ENCODE measurements at regions not wholly inside any gene's neighbourhood (a gene's known extent, or its start where the extent isn't known, plus 50 kb on each side); places are given as distances from the start of the nearest gene placed in this dataset.
"Not testable (repeated sequence)": the region's sequence is repeated elsewhere in the genome, so short reads cannot be mapped to it uniquely, and the experiment has no call there.

DNA sequence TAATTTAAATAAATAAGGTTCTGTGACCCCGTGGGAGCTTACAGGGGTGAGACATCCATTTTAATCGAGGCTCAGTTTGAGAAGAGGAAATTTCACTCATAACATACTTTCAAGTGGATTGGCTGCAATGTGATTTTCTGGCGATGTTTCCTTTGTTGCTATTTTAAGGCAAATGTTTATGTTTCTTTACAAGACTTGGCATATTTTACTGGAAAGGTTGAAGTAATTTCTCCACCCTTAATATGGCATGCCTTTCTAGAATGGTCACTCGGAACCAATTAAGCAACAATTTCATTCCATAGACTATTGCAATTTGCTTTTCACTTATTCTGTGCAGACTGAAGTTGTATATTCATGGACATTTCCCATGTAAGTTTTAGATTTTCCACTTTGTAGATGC lies 438.0 kb upstream of the WWC1 start:
- Histone ChIP-seq H3K79me2 (no peaks in the 10 kb centered on the region), H3K27me3 (no peaks in the 10 kb centered on the region), H3K4me1 (ENCODE audit: insufficient read depth) (peaks cover 4% of the 10 kb centered on the region), H3K4me3 (no peak overlapping the region), H3K36me3 (replicated peaks; ENCODE audit: insufficient read depth, low read depth) (no peaks in the 10 kb centered on the region), H3K9me2 (replicated peaks; ENCODE audit: insufficient read depth) (no peaks in the 10 kb centered on the region), H2AFZ (no peak overlapping the region), H3K9me3 (ENCODE audit: low read depth) (no peaks in the 10 kb centered on the region), H4K20me1 (ENCODE audit: insufficient read depth, poor library complexity, severe bottlenecking) (no peaks in the 10 kb centered on the region), H3K4me2 (no peak overlapping the region), H3K27ac (no peak overlapping the region)
- TF ChIP-seq EZH2phosphoT487 (IDR thresholded peaks at IDR 0.05; ENCODE audit: low read depth, severe bottlenecking, unreplicated experiment) (no peak), EZH2 (IDR thresholded peaks at IDR 0.05; ENCODE audit: borderline replicate concordance) (no peak)
- TF ChIP-seq, protein P1, sequence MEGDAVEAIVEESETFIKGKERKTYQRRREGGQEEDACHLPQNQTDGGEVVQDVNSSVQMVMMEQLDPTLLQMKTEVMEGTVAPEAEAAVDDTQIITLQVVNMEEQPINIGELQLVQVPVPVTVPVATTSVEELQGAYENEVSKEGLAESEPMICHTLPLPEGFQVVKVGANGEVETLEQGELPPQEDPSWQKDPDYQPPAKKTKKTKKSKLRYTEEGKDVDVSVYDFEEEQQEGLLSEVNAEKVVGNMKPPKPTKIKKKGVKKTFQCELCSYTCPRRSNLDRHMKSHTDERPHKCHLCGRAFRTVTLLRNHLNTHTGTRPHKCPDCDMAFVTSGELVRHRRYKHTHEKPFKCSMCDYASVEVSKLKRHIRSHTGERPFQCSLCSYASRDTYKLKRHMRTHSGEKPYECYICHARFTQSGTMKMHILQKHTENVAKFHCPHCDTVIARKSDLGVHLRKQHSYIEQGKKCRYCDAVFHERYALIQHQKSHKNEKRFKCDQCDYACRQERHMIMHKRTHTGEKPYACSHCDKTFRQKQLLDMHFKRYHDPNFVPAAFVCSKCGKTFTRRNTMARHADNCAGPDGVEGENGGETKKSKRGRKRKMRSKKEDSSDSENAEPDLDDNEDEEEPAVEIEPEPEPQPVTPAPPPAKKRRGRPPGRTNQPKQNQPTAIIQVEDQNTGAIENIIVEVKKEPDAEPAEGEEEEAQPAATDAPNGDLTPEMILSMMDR (IDR thresholded peaks at IDR 0.05; ENCODE audit: poor library complexity): no peak
- no peak for DNase-seq (ENCODE audit: low spot score)
- WGBS (ENCODE audit: low lambda C conversion rate, missing lambda C conversion rate): 54% methylated on average over 4 of the region's 4 CpGs

DNA sequence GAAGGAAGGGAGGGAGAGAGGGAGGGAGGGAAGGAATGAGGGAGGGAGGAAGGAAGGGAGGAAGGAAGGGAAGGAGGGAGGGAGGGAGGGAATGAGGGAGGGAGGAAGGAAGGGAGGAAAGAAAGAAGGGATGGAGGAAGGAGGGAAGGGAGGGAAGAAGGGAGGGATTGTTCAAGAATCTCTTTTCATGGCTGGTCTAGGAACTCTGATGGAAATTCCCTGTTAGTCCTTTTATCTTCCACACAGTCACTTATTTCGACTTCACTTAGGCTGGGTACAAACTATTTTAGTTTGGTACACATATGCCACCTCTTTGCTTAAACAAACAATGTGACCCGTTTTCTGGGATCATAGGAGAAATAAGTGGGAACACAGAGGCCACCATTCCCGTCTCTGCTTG lies 435.6 kb upstream of the WWC1 start:
- TF ChIP-seq EZH2phosphoT487 (IDR thresholded peaks at IDR 0.05; ENCODE audit: low read depth, severe bottlenecking, unreplicated experiment) (no peak), EZH2 (IDR thresholded peaks at IDR 0.05; ENCODE audit: borderline replicate concordance) (no peak)
- TF ChIP-seq, protein P1 (IDR thresholded peaks at IDR 0.05; ENCODE audit: poor library complexity): no peak
- H3K4me2 ChIP-seq: no peak overlapping the region
- no peak overlapping the region for H3K27ac ChIP-seq
- no peaks in the 10 kb centered on the region for H3K36me3 ChIP-seq (replicated peaks; ENCODE audit: insufficient read depth, low read depth)
- H3K27me3 ChIP-seq: no peaks in the 10 kb centered on the region
- no peaks in the 10 kb centered on the region for H3K4me1 ChIP-seq (ENCODE audit: insufficient read depth)
- 54% methylated on average over 3 of the region's 3 CpGs for WGBS (ENCODE audit: low lambda C conversion rate, missing lambda C conversion rate)
- no peak for DNase-seq (ENCODE audit: low spot score)
- H3K79me2 ChIP-seq: no peaks in the 10 kb centered on the region
- H2AFZ ChIP-seq: no peak overlapping the region
- no peak overlapping the region for H3K4me3 ChIP-seq
- no peaks in the 10 kb centered on the region for H3K9me2 ChIP-seq (replicated peaks; ENCODE audit: insufficient read depth)
- no peaks in the 10 kb centered on the region for H3K9me3 ChIP-seq (ENCODE audit: low read depth)
- H4K20me1 ChIP-seq (ENCODE audit: insufficient read depth, poor library complexity, severe bottlenecking): no peaks in the 10 kb centered on the region

DNA sequence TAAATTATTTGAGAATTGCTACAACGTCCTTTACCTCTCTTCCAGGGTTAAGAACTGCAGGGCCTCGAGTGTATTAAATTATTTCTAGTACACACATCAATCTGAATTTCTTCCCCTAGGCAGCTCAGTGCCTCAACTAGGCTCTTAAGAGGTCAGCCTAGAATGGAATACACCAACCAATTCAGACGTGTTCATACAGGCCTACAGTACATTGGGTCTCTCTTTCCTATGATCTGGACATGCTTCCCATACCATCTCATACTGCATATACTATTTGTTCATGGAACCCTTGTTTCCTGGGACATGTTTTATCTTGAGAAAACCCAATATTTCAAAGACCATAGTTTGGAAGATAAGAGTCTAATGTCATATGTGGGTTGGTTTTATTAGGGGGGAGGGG lies 434.1 kb upstream of the WWC1 start:
- Histone ChIP-seq H3K9me3 (ENCODE audit: low read depth) (no peaks in the 10 kb centered on the region), H4K20me1 (ENCODE audit: insufficient read depth, poor library complexity, severe bottlenecking) (no peaks in the 10 kb centered on the region), H3K79me2 (no peaks in the 10 kb centered on the region), H3K4me2 (no peak overlapping the region), H2AFZ (no peak overlapping the region), H3K27me3 (no peaks in the 10 kb centered on the region), H3K27ac (no peak overlapping the region), H3K36me3 (replicated peaks; ENCODE audit: insufficient read depth, low read depth) (no peaks in the 10 kb centered on the region), H3K4me3 (no peak overlapping the region), H3K9me2 (replicated peaks; ENCODE audit: insufficient read depth) (no peaks in the 10 kb centered on the region), H3K4me1 (ENCODE audit: insufficient read depth) (no peaks in the 10 kb centered on the region)
- 72% methylated on average over 3 of the region's 3 CpGs for WGBS (ENCODE audit: low lambda C conversion rate, missing lambda C conversion rate)
- no peak for DNase-seq (ENCODE audit: low spot score)
- TF ChIP-seq EZH2 (IDR thresholded peaks at IDR 0.05; ENCODE audit: borderline replicate concordance) (no peak), EZH2phosphoT487 (IDR thresholded peaks at IDR 0.05; ENCODE audit: low read depth, severe bottlenecking, unreplicated experiment) (no peak)
- TF ChIP-seq, protein P1 (IDR thresholded peaks at IDR 0.05; ENCODE audit: poor library complexity): no peak

DNA sequence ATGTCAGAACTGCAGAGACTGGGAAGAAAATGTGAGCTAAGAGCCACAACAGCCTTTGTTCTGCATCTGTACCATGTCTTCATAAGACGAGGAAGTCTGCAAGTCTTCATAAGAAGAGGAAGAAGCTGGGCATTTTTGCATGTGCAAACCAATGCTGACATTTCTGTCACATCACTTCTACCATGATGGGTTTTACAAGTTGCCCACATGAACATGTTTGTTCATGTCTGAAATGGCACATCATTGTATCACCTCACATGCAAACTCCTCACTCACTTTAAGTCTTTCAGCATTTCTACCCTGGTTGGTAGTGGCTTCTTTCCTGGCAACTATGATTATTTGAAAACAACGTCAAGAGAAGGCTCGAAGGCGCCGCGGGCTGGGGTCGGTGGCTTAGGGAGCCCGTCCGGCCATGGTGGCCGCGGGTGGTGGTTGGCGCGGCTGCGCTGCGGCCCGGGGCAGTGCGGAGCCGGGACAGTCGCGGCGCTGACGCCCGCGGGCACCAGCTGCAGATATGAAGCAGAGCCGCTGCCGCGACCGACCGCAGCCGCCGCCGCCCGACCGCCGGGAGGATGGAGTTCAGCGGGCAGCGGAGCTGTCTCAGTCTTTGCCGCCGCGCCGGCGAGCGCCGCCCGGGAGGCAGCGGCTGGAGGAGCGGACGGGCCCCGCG lies 433.1 kb upstream of the WWC1 start:
- WGBS (ENCODE audit: low lambda C conversion rate, missing lambda C conversion rate): 98% methylated on average over 20 of the region's 50 CpGs
- H3K27me3 ChIP-seq; H3K27ac ChIP-seq; H3K9me2 ChIP-seq (replicated peaks; ENCODE audit: insufficient read depth); H4K20me1 ChIP-seq (ENCODE audit: insufficient read depth, poor library complexity, severe bottlenecking); DNase-seq (ENCODE audit: low spot score); H3K4me2 ChIP-seq; H3K79me2 ChIP-seq; H3K36me3 ChIP-seq (replicated peaks; ENCODE audit: insufficient read depth, low read depth); H3K4me1 ChIP-seq (ENCODE audit: insufficient read depth); H2AFZ ChIP-seq; H3K4me3 ChIP-seq; H3K9me3 ChIP-seq (ENCODE audit: low read depth): not testable (repeated sequence)

All from hepatocyte (in vitro differentiated cells).